Sigmoid colon (tissue), 6 donors: ENCODE measurements at regions not wholly inside any gene's neighbourhood (a gene's known extent, or its start where the extent isn't known, plus 50 kb on each side); places are given as distances from the start of the nearest gene placed in this dataset.
A peak's percentile ranks its signal among the peaks of the same experiment; 100 is the strongest.

Experiments used
- DNase-seq: peaks from one replicate; pipeline ENCODE4 v3.0.0-alpha.2; 2019
- H3K27ac ChIP-seq, 4 donors: fragments of 200-600 bp; sonication (generic); one replicate each; pipeline ENCODE4 v1.5.1; 2016 to 2019; ENCODE audit warnings: mild to moderate bottlenecking in 1 of 4
- H3K27me3 ChIP-seq, 3 donors: fragments of 200-600 bp; sonication (generic); one replicate each; pipeline ENCODE4 v1.5.1; 2019; ENCODE audit warnings: mild to moderate bottlenecking in 1 of 3
- H3K36me3 ChIP-seq, 4 donors: fragments of 200-600 bp; sonication (generic); one replicate each; pipeline ENCODE4 v1.5.1; 2016 to 2019
- H3K4me1 ChIP-seq, 4 donors: fragments of 200-600 bp; sonication (generic); one replicate each; pipeline ENCODE4 v1.5.1; 2017 to 2019
- H3K4me3 ChIP-seq, 4 donors: fragments of 200-600 bp; sonication (generic); one replicate each; pipeline ENCODE4 v1.5.1; 2017 to 2019; ENCODE audit warnings: mild to moderate bottlenecking in 2 of 4, moderate library complexity in 1 of 4
- H3K9me3 ChIP-seq, 4 donors: fragments of 200-600 bp in 3 of 4; sonication (generic) in 3 of 4; one replicate each; pipeline versions ENCODE4 v1.5.1 to v1.6.1; 2013 to 2019
- EP300 ChIP-seq, 4 donors: sonication (generic); formaldehyde crosslinking; IDR thresholded peaks; one replicate each; pipeline ENCODE4 v1.6.1; 2017; ENCODE audit warnings: antibody characterized with exemption in 4 of 4
- POLR2A ChIP-seq, 2 donors: fragments of 450-650 bp; IDR thresholded peaks; one replicate each; pipeline ENCODE4 v1.6.1; 2016; ENCODE audit warnings: antibody characterized with exemption in 2 of 2, mild to moderate bottlenecking in 2 of 2, moderate library complexity in 2 of 2
- POLR2AphosphoS5 ChIP-seq, 4 donors: sonication (generic); formaldehyde crosslinking; IDR thresholded peaks; one replicate each; pipeline ENCODE4 v1.6.1; 2017; ENCODE audit warnings: antibody characterized with exemption in 4 of 4
- WGBS, 2 donors: extraction: QIAGEN DNeasy Blood & Tissue Kit; methylation state at CpG; one replicate each; pipeline ENCODE4 v1.1.7; 2013; 5-methylcytosine and 5-hydroxymethylcytosine counted together
- intact Hi-C: fragments of 100-400 bp; cut with DNase I; formaldehyde crosslinking; loops from one replicate; pipeline ENCODE4 v1.15.1; 2023
- TF ChIP-seq, protein P1 (sequence below), 4 experiments: fragments of 450-650 bp in 3 of 4; fragments of 200-600 bp in 1 of 4; IDR thresholded peaks; one replicate each; pipeline ENCODE4 v1.5.1; 2016 to 2019; ENCODE audit warnings: antibody characterized with exemption in 4 of 4, mild to moderate bottlenecking in 3 of 4, moderate library complexity in 2 of 4
- donor health status: healthy with polysubstance abuse.
- donor health status: healthy.

- no peak for DNase-seq
- intact Hi-C loops: no loop called here
- no peaks in the 10 kb centered on the region for H3K36me3 ChIP-seq
- WGBS, 2 donors: 86 to 88% methylated on average over 27 of the region's 27 CpGs
- TF ChIP-seq EP300 (IDR thresholded peaks at IDR 0.05): no peak
- no peak for TF ChIP-seq POLR2A (IDR thresholded peaks at IDR 0.05)
- TF ChIP-seq, protein P1, sequence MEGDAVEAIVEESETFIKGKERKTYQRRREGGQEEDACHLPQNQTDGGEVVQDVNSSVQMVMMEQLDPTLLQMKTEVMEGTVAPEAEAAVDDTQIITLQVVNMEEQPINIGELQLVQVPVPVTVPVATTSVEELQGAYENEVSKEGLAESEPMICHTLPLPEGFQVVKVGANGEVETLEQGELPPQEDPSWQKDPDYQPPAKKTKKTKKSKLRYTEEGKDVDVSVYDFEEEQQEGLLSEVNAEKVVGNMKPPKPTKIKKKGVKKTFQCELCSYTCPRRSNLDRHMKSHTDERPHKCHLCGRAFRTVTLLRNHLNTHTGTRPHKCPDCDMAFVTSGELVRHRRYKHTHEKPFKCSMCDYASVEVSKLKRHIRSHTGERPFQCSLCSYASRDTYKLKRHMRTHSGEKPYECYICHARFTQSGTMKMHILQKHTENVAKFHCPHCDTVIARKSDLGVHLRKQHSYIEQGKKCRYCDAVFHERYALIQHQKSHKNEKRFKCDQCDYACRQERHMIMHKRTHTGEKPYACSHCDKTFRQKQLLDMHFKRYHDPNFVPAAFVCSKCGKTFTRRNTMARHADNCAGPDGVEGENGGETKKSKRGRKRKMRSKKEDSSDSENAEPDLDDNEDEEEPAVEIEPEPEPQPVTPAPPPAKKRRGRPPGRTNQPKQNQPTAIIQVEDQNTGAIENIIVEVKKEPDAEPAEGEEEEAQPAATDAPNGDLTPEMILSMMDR (IDR thresholded peaks at IDR 0.05): no peak
- TF ChIP-seq POLR2AphosphoS5 (IDR thresholded peaks at IDR 0.05): no peak
- H3K4me1 ChIP-seq: peaks cover 0 to 11% (median 0%) of the 10 kb centered on the region in 4 donors
- no peaks in the 10 kb centered on the region for H3K27me3 ChIP-seq
- H3K9me3 ChIP-seq: no peaks in the 10 kb centered on the region
- no peak overlapping the region for H3K4me3 ChIP-seq
- no peak overlapping the region for H3K27ac ChIP-seq
Measured at GRCh38 chr2:238568455-238569440, 142.0 kb downstream of the ASB1 start.

- intact Hi-C loops: no loop called here
- DNase-seq: no peak
- Histone ChIP-seq H3K27ac (no peak overlapping the region), H3K4me1 (peaks cover 0 to 11% (median 0%) of the 10 kb centered on the region in 4 donors), H3K4me3 (no peak overlapping the region), H3K9me3 (no peaks in the 10 kb centered on the region), H3K27me3 (no peaks in the 10 kb centered on the region), H3K36me3 (no peaks in the 10 kb centered on the region)
- WGBS, 2 donors: 66 to 78% methylated on average over 25 of the region's 25 CpGs
- TF ChIP-seq, protein P1 (IDR thresholded peaks at IDR 0.05): no peak
- TF ChIP-seq EP300 (IDR thresholded peaks at IDR 0.05) (peak in 1 of 4 donors; percentile 51), POLR2AphosphoS5 (IDR thresholded peaks at IDR 0.05) (peak in 1 of 4 donors; percentile 56)
Measured at GRCh38 chr2:238569507-238570195, 142.9 kb downstream of the ASB1 start.

- intact Hi-C loops: no loop called here
- Histone ChIP-seq H3K27me3 (no peaks in the 10 kb centered on the region), H3K36me3 (no peaks in the 10 kb centered on the region), H3K9me3 (no peaks in the 10 kb centered on the region), H3K4me1 (peaks cover 0 to 11% (median 0%) of the 10 kb centered on the region in 4 donors), H3K4me3 (no peak overlapping the region), H3K27ac (no peak overlapping the region)
- TF ChIP-seq EP300 (IDR thresholded peaks at IDR 0.05): no peak
- TF ChIP-seq, protein P1 (IDR thresholded peaks at IDR 0.05): no peak
- no peak for TF ChIP-seq POLR2A (IDR thresholded peaks at IDR 0.05)
- no peak for TF ChIP-seq POLR2AphosphoS5 (IDR thresholded peaks at IDR 0.05)
- 88% methylated on average over 10 of the region's 10 CpGs for WGBS, 2 donors
- DNase-seq: no peak
Measured at GRCh38 chr2:238570391-238570790, 143.7 kb downstream of the ASB1 start.

GRCh38 chr2:238570926-238571325, 144.2 kb downstream of the ASB1 start:
- WGBS, 2 donors: 79 to 81% methylated on average over 17 of the region's 17 CpGs

More at GRCh38 chr2:238570926-238571325, 144.2 kb downstream of the ASB1 start:
- Histone ChIP-seq H3K4me3 (no peak overlapping the region), H3K27me3 (no peaks in the 10 kb centered on the region), H3K36me3 (no peaks in the 10 kb centered on the region), H3K4me1 (peaks cover 0 to 11% (median 0%) of the 10 kb centered on the region in 4 donors), H3K9me3 (no peaks in the 10 kb centered on the region), H3K27ac (no peak overlapping the region)
- no peak for DNase-seq
- TF ChIP-seq EP300 (IDR thresholded peaks at IDR 0.05): no peak
- TF ChIP-seq POLR2A (IDR thresholded peaks at IDR 0.05): no peak
- no peak for TF ChIP-seq POLR2AphosphoS5 (IDR thresholded peaks at IDR 0.05)
- TF ChIP-seq, protein P1 (IDR thresholded peaks at IDR 0.05): no peak
- intact Hi-C loops: no loop called here
